Neural crest cell (in vitro differentiated cells): ENCODE measurements at regions not wholly inside any gene's neighbourhood (a gene's known extent, or its start where the extent isn't known, plus 50 kb on each side); places are given as distances from the start of the nearest gene placed in this dataset.

Experiments used
- DNase-seq: peaks from one replicate; pipeline ENCODE4 v3.0.0; 2021; ENCODE audit warnings: low read depth, mixed read lengths, low spot score
- H3K27ac Mint-ChIP-seq: one replicate; pipeline ENCODE4 v1.8.0; 2021; ENCODE audit warnings: mild to moderate bottlenecking, mixed read lengths; ENCODE audit not compliant: unreplicated experiment
- H3K27me3 Mint-ChIP-seq: 2 replicates; pipeline ENCODE4 v1.8.0; 2021; ENCODE audit warnings: low read depth, mild to moderate bottlenecking, mixed read lengths
- H3K36me3 Mint-ChIP-seq: 2 replicates; pipeline ENCODE4 v1.8.0; 2021; ENCODE audit warnings: low read depth, mild to moderate bottlenecking, mixed read lengths
- H3K4me1 Mint-ChIP-seq: 2 replicates; pipeline ENCODE4 v1.8.0; 2021; ENCODE audit warnings: mixed read lengths
- H3K4me3 Mint-ChIP-seq: one replicate; pipeline ENCODE4 v1.8.0; 2021; ENCODE audit warnings: mild to moderate bottlenecking, mixed read lengths
- H3K9me3 Mint-ChIP-seq: 2 replicates; pipeline ENCODE4 v1.8.0; 2021; ENCODE audit warnings: mixed read lengths
- TF ChIP-seq, protein P1 (sequence below): fragments of 200-600 bp; sonication (generic); conservative IDR thresholded peaks from 2 replicates; pipeline ENCODE4 v1.5.0; 2021; ENCODE audit warnings: antibody characterized with exemption, mild to moderate bottlenecking

DNA sequence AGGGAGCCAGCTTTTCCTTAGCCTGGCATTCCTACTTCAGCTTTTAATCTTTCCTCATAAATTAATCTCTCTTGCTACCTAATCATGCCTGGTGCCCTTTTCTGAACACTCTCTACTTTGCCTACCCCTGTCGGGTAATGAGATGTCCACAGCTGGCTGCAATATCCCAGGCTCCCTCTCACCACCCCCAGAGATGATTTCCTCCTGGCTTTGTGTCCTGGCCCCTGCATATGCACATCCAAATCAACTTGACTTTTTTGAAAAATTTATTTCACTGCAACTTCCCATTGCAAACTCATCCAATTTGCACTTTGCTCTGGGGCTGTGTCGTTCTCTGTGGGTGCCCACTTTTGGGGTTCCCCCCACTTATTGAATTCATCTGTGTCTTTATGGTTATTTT lies 218.1 kb upstream of the SKOR2 start:
- Mint-ChIP-seq H3K27me3 (peaks cover 8% of the 10 kb centered on the region), H3K36me3 (no peaks in the 10 kb centered on the region), H3K9me3 (no peaks in the 10 kb centered on the region), H3K27ac (no peak overlapping the region), H3K4me3 (no peak overlapping the region), H3K4me1 (no peaks in the 10 kb centered on the region)
- TF ChIP-seq, protein P1, sequence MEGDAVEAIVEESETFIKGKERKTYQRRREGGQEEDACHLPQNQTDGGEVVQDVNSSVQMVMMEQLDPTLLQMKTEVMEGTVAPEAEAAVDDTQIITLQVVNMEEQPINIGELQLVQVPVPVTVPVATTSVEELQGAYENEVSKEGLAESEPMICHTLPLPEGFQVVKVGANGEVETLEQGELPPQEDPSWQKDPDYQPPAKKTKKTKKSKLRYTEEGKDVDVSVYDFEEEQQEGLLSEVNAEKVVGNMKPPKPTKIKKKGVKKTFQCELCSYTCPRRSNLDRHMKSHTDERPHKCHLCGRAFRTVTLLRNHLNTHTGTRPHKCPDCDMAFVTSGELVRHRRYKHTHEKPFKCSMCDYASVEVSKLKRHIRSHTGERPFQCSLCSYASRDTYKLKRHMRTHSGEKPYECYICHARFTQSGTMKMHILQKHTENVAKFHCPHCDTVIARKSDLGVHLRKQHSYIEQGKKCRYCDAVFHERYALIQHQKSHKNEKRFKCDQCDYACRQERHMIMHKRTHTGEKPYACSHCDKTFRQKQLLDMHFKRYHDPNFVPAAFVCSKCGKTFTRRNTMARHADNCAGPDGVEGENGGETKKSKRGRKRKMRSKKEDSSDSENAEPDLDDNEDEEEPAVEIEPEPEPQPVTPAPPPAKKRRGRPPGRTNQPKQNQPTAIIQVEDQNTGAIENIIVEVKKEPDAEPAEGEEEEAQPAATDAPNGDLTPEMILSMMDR, result no peak
- DNase-seq, result no peak

DNA sequence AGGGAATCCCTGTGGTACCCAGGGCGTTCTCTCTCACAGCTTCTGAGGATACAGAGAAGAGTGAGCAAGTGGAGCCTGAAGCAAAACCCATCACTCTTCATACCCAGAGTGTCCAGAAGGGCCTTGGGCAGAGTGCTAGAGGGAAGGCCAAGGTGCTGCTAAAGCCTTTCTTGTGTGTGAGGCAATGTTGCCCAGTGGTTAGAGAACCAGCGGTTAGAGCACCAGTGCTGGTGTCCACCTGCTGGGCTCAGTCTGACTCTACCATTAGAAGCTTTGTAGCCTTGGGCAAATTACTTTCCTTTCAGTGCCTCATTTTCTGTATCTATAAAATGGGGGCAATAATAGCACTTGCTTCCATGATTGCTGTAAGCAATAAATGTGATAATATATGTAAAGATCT lies 210.5 kb upstream of the SKOR2 start:
- Mint-ChIP-seq H3K36me3 (no peaks in the 10 kb centered on the region), H3K27ac (no peak overlapping the region), H3K4me3 (no peak overlapping the region), H3K27me3 (peaks cover under 1% of the 10 kb centered on the region), H3K9me3 (no peaks in the 10 kb centered on the region), H3K4me1 (no peaks in the 10 kb centered on the region)
- TF ChIP-seq, protein P1, result no peak
- no peak for DNase-seq

DNA sequence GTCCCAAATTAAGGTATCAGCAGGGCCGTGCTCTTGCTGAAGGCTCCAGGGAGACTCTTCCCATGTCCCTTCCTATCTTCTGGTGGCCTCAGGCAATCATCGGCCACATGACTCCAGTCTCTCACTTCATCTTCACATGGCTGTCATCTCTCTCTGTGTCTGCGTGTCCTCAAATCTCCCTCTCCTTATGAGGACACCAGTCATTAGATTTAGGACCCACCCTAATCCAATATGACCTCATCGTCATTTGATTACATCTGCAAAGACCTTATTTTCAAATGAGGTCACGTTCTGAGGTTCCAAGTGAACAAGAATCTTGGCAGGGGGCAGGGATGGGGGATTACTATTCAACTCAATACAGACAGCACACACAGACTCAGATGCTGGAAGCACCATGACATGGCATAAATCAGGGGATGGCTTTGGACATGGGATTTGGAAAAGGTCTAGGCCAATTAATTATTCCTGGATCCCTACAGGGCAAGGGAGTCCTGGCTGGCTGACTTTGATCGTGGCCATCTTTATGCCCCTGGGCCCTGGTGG lies 210.0 kb upstream of the SKOR2 start:
- Mint-ChIP-seq H3K9me3 (no peaks in the 10 kb centered on the region), H3K4me3 (no peak overlapping the region), H3K27me3 (peaks cover 3% of the 10 kb centered on the region), H3K4me1 (no peaks in the 10 kb centered on the region), H3K27ac (no peak overlapping the region), H3K36me3 (no peaks in the 10 kb centered on the region)
- DNase-seq, result no peak
- TF ChIP-seq, protein P1, result no peak

DNA sequence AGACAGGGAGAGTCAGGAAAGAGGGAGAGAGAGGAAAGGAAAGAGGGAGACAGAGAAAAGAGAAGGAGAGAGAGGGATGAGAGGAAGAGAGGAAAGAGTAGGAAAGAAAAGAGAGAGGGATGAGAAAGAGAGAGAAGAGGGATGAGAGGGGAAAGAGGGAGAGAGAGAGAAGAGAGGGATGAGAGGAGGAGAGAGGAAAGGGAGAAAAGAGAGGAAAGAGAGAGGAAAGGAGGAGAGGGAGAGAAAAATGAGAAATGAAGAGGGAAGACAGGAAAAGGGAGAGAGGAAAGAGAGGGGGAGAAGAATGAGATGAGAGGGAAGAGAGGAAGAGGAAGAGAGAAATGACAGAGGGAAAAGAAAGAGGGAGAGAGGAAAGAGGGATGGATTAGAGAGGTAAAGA lies 207.0 kb upstream of the SKOR2 start:
- no peaks in the 10 kb centered on the region for H3K9me3 Mint-ChIP-seq
- no peaks in the 10 kb centered on the region for H3K36me3 Mint-ChIP-seq
- no peak overlapping the region for H3K27ac Mint-ChIP-seq

DNA sequence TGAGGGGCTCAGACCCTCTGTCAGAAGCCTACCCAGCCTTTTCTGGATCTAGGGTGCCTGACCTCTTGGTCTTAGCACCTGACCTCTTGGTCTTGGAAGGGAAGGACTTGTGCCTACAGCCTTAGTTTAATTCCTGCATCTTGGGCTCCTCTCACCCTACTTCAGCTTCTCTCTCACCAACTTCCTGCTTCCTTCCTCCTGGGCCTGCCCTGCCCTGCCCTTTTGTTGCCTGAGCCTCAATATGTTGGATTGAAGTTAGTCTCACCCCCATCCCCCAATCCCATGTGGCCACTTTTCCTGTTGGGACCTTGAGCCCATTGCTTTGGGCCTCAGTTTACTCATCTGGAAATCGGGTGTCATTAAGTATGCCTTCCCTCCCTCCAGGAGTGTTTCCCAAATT lies 206.2 kb upstream of the SKOR2 start:
- peaks cover 7% of the 10 kb centered on the region for H3K27me3 Mint-ChIP-seq
- H3K36me3 Mint-ChIP-seq, result no peaks in the 10 kb centered on the region
- H3K4me1 Mint-ChIP-seq, result no peaks in the 10 kb centered on the region
- DNase-seq, result no peak
- no peak overlapping the region for H3K27ac Mint-ChIP-seq
- H3K4me3 Mint-ChIP-seq, result no peak overlapping the region
- no peaks in the 10 kb centered on the region for H3K9me3 Mint-ChIP-seq
- TF ChIP-seq, protein P1, result no peak

More for the DNA sequence above, 207.0 kb upstream of the SKOR2 start:
- H3K27me3 Mint-ChIP-seq, result peaks cover 5% of the 10 kb centered on the region
- H3K4me1 Mint-ChIP-seq, result no peaks in the 10 kb centered on the region
- TF ChIP-seq, protein P1, result no peak
- no peak for DNase-seq
- no peak overlapping the region for H3K4me3 Mint-ChIP-seq
